Osteoblast (primary cell): ENCODE measurements at regions not wholly inside any gene's neighbourhood (a gene's known extent, or its start where the extent isn't known, plus 50 kb on each side); places are given as distances from the start of the nearest gene placed in this dataset.

Experiments
- DNase-seq: peaks from one replicate; pipeline ENCODE4 v3.0.0; 2011; ENCODE audit warnings: low spot score, mixed read lengths; ENCODE audit not compliant: insufficient read length; ENCODE audit errors: missing footprints
- H2AFZ ChIP-seq: 2 replicates; pipeline ENCODE4 v1.6.0; 2011; ENCODE audit warnings: mild to moderate bottlenecking, low read length
- H3K27ac ChIP-seq: 2 replicates; pipeline ENCODE4 v1.5.1; 2011; ENCODE audit warnings: mild to moderate bottlenecking, low read depth, low read length, moderate library complexity
- H3K27me3 ChIP-seq: 2 replicates; pipeline ENCODE4 v1.6.0; 2012; ENCODE audit warnings: mild to moderate bottlenecking, control low read depth, inconsistent platforms, low read length, moderate library complexity; ENCODE audit not compliant: insufficient read depth
- H3K36me3 ChIP-seq: 2 replicates; pipeline ENCODE4 v1.5.1; 2011; ENCODE audit warnings: mild to moderate bottlenecking, low read length, control low read depth, moderate library complexity; ENCODE audit not compliant: insufficient read depth
- H3K4me1 ChIP-seq: 2 replicates; pipeline ENCODE4 v1.5.1; 2011; ENCODE audit warnings: mild to moderate bottlenecking, low read length, control low read depth, moderate library complexity; ENCODE audit not compliant: insufficient read depth
- H3K4me2 ChIP-seq: 2 replicates; pipeline ENCODE4 v1.6.0; 2011; ENCODE audit warnings: mild to moderate bottlenecking, low read length; ENCODE audit not compliant: insufficient read depth
- H3K4me3 ChIP-seq: fragments of 200-600 bp; sonication (generic); 3 replicates; pipeline ENCODE4 v1.5.1; 2012; ENCODE audit warnings: mild to moderate bottlenecking, low read length, inconsistent platforms; ENCODE audit not compliant: insufficient read depth
- H3K79me2 ChIP-seq: 2 replicates; pipeline ENCODE4 v1.6.0; 2012; ENCODE audit warnings: mild to moderate bottlenecking, low read length, control low read depth, inconsistent platforms; ENCODE audit not compliant: insufficient read depth
- H3K9me3 ChIP-seq: 2 replicates; pipeline ENCODE4 v1.5.1; 2011; ENCODE audit warnings: low read depth, low read length, control low read depth
- H4K20me1 ChIP-seq: 2 replicates; pipeline ENCODE4 v1.6.0; 2012; ENCODE audit warnings: mild to moderate bottlenecking, low read length, control low read depth; ENCODE audit not compliant: insufficient read depth
- CTCF ChIP-seq: IDR thresholded peaks from 2 replicates; pipeline ENCODE4 v1.5.1; 2011; ENCODE audit warnings: mild to moderate bottlenecking, low read depth, low read length, moderate library complexity; ENCODE audit errors: extremely low read depth

- H3K9me3 ChIP-seq, result no peaks in the 10 kb centered on the region
- no peak overlapping the region for H3K27ac ChIP-seq
- no peak overlapping the region for H2AFZ ChIP-seq
- no peaks in the 10 kb centered on the region for H3K27me3 ChIP-seq
- H3K4me2 ChIP-seq, result no peak overlapping the region
- H3K79me2 ChIP-seq, result no peaks in the 10 kb centered on the region
- TF ChIP-seq CTCF, result no peak
- no peaks in the 10 kb centered on the region for H4K20me1 ChIP-seq
- H3K36me3 ChIP-seq, result no peaks in the 10 kb centered on the region
- no peak overlapping the region for H3K4me3 ChIP-seq
- H3K4me1 ChIP-seq, result no peaks in the 10 kb centered on the region
- no peak for DNase-seq
Measured at GRCh38 chr1:67514786-67515185, 84.6 kb upstream of the SERBP1 start.

GRCh38 chr1:67515324-67516080 is 85.3 kb upstream of the SERBP1 start:
- Histone ChIP-seq H3K79me2 (no peaks in the 10 kb centered on the region), H4K20me1 (no peaks in the 10 kb centered on the region), H3K27ac (no peak overlapping the region), H3K4me1 (no peaks in the 10 kb centered on the region), H2AFZ (no peak overlapping the region), H3K4me3 (no peak overlapping the region), H3K9me3 (no peaks in the 10 kb centered on the region), H3K4me2 (no peak overlapping the region), H3K36me3 (no peaks in the 10 kb centered on the region), H3K27me3 (no peaks in the 10 kb centered on the region)
- DNase-seq, result no peak
- TF ChIP-seq CTCF, result no peak

- no peak for TF ChIP-seq CTCF
Measured at GRCh38 chr1:67517046-67517445, 86.8 kb upstream of the SERBP1 start.

GRCh38 chr1:67522001-67522441 is 91.8 kb upstream of the SERBP1 start:
- Histone ChIP-seq H3K27me3 (no peaks in the 10 kb centered on the region), H3K4me3 (no peak overlapping the region), H4K20me1 (no peaks in the 10 kb centered on the region), H3K9me3 (no peaks in the 10 kb centered on the region), H2AFZ (no peak overlapping the region), H3K79me2 (no peaks in the 10 kb centered on the region), H3K4me2 (no peak overlapping the region), H3K36me3 (no peaks in the 10 kb centered on the region), H3K27ac (no peak overlapping the region), H3K4me1 (no peaks in the 10 kb centered on the region)
- DNase-seq, result no peak
- no peak for TF ChIP-seq CTCF

More at GRCh38 chr1:67517046-67517445, 86.8 kb upstream of the SERBP1 start:
- Histone ChIP-seq H3K27me3 (no peaks in the 10 kb centered on the region), H3K4me2 (no peak overlapping the region), H3K4me3 (no peak overlapping the region), H4K20me1 (no peaks in the 10 kb centered on the region), H3K36me3 (no peaks in the 10 kb centered on the region), H2AFZ (no peak overlapping the region), H3K27ac (no peak overlapping the region), H3K79me2 (no peaks in the 10 kb centered on the region), H3K9me3 (no peaks in the 10 kb centered on the region), H3K4me1 (no peaks in the 10 kb centered on the region)
- DNase-seq, result no peak
